Lower leg skin (tissue), 3 donors: ENCODE measurements at regions not wholly inside any gene's neighbourhood (a gene's known extent, or its start where the extent isn't known, plus 50 kb on each side); places are given as distances from the start of the nearest gene placed in this dataset.

Experiments
- POLR2A ChIP-seq, 2 donors: fragments of 450-650 bp; IDR thresholded peaks; one replicate each; pipeline ENCODE4 v1.6.1; 2016 to 2017; ENCODE audit warnings: antibody characterized with exemption in 2 of 2, mild to moderate bottlenecking in 1 of 2, moderate library complexity in 1 of 2
- TF ChIP-seq, protein P1 (sequence below), 3 donors: fragments of 450-650 bp; IDR thresholded peaks; one replicate each; pipeline ENCODE4 v1.5.1; 2016; ENCODE audit warnings: antibody characterized with exemption in 3 of 3, mild to moderate bottlenecking in 3 of 3, moderate library complexity in 2 of 3

DNA sequence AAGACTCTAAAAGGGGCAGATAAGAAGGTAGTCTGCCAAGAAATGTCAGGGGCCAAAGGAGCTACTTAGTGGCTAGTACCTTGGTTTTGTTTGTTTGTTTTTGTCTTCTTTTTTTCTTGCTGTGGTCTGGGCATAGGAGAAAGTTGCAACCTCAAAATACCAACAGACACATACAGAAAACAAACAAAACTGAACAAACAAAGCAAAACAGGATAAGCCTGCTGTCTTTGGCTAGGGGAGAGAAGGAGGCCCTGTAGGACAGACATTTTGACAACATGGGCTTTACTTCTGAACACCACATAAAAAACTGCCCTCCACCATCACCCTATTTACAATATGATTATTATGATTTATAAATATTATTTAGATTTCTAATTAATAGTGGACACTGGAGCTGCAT, 460.8 kb downstream of the PTH2R start:
- no peak for TF ChIP-seq POLR2A (IDR thresholded peaks at IDR 0.05)
- TF ChIP-seq, protein P1, sequence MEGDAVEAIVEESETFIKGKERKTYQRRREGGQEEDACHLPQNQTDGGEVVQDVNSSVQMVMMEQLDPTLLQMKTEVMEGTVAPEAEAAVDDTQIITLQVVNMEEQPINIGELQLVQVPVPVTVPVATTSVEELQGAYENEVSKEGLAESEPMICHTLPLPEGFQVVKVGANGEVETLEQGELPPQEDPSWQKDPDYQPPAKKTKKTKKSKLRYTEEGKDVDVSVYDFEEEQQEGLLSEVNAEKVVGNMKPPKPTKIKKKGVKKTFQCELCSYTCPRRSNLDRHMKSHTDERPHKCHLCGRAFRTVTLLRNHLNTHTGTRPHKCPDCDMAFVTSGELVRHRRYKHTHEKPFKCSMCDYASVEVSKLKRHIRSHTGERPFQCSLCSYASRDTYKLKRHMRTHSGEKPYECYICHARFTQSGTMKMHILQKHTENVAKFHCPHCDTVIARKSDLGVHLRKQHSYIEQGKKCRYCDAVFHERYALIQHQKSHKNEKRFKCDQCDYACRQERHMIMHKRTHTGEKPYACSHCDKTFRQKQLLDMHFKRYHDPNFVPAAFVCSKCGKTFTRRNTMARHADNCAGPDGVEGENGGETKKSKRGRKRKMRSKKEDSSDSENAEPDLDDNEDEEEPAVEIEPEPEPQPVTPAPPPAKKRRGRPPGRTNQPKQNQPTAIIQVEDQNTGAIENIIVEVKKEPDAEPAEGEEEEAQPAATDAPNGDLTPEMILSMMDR (IDR thresholded peaks at IDR 0.05): no peak
